ENCODE measurements at regions not wholly inside any gene's neighbourhood (a gene's known extent, or its start where the extent isn't known, plus 50 kb on each side); places are given as distances from the start of the nearest gene placed in this dataset.
"Not testable (repeated sequence)": the region's sequence is repeated elsewhere in the genome, so short reads cannot be mapped to it uniquely, and the experiment has no call there.

GRCh38 chr6:144361016-144361415, 75.9 kb downstream of the UTRN start:
- Histone ChIP-seq H3K27me3 (replicated peaks) (no peaks in the 10 kb centered on the region), H3K36me3 (replicated peaks) (no peaks in the 10 kb centered on the region), H3K4me3 (ENCODE audit: low read depth, low read length) (no peak overlapping the region), H3K27ac (no peak overlapping the region)
- no peak for DNase-seq
- no peak for TF ChIP-seq CTCF (IDR thresholded peaks at IDR 0.05; ENCODE audit: low read depth, low read length, missing control alignments)
- in situ Hi-C loops (cut with HindIII; ENCODE audit: low pct_ligation_motif_present, low sequenced_read_pairs): no loop called here

DNA sequence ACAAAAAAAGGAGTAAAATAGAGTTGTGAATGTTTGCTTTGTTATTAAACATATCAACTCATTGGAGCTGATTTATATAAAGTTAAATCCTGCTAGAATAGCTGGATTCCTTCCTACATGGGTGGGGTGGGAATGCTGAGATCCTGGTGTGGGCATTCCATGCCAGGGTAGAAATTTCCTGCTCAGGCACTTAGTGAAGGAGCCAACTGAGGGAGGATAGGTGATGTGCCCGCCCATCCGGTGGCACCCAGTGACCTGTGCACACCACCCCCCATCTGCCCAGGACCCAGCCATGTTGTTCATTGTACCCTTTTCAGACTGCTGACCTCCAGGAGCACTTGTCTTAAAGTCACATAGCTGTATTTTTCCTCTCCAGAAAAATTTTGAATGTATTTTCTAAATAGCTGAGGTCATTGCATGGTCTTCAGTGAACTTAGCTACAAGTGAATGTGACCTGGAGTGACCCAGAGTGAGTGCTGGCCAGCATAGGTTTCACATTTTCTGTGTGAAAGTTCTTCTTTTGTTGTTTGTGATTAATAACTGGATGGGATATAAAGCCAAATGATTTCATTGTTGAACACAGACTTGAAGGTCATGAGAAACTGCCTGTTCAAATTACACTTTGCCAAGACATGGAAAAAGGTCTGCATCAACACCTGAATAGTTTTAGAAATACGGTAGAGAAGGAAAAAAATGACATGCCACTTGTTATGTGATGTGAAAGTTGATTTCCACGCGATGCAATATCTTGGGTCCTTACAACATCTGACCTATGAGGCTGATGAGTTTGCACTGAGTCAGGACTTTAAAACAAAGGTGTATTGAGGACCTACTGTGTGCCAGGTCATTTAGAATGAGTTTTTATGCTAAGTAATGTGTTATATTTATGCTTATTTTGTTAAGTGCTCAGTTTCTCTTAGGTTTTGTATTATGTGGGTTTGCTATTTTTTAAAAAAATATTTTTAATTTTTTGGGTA, 77.2 kb downstream of the UTRN start:
- Histone ChIP-seq H3K27me3 (replicated peaks) (no peaks in the 10 kb centered on the region), H3K27ac (no peak overlapping the region), H3K4me3 (ENCODE audit: low read depth, low read length) (no peak overlapping the region), H3K36me3 (replicated peaks) (no peaks in the 10 kb centered on the region)
- in situ Hi-C loops (cut with HindIII; ENCODE audit: low pct_ligation_motif_present, low sequenced_read_pairs): no loop called here
- DNase-seq: no peak
- TF ChIP-seq CTCF (IDR thresholded peaks at IDR 0.05; ENCODE audit: low read depth, low read length, missing control alignments): no peak

DNA sequence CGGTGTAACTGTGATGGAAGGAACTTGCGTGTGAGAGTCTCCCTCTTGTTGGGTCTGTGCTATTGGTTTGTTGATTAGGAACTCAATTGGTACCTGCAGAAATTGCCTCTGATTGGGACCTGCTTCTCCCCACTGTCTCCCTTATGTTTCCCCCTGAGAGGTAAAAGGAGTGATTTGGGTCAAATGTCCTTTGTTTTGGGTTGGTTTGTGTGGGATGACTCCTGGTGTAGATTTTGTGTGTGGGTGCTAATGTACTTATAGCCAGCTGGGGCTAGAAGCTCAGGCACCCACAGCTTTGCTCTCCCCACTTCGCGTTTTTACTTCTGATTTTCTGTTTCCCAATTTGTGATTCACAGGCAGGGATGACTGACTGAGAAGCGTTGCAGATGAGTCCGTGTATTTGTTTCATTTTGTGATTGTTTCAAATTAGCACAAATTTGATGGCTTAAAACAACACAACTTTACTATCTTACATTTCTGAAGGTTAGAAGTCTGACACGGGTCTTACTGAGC, 79.1 kb downstream of the UTRN start:
- no peak for DNase-seq
- Histone ChIP-seq H3K27me3 (replicated peaks) (no peaks in the 10 kb centered on the region), H3K4me3 (ENCODE audit: low read depth, low read length) (no peak overlapping the region), H3K27ac (no peak overlapping the region), H3K36me3 (replicated peaks) (no peaks in the 10 kb centered on the region)
- no peak for TF ChIP-seq CTCF (IDR thresholded peaks at IDR 0.05; ENCODE audit: low read depth, low read length, missing control alignments)
- in situ Hi-C loops (cut with HindIII; ENCODE audit: low pct_ligation_motif_present, low sequenced_read_pairs): no loop called here

DNA sequence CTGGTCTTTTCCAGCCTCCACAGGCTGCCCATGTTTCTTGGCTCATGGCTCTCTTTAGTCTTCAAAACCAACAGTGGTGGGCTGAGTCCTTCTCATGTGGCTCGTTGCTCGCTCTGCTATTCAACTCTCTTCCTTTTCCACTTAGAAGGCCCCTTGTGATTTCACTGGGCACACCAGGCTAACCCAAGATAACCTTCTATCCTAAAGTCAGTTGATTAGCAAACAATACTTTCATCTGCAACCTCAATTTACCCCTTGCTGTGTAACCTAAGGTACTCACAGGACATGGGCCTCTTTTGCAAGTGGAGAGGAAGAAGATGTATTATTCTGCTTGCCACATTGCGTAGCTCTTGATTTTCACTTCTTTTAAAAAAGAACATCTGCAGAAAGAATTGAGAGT, 79.6 kb downstream of the UTRN start:
- in situ Hi-C loops (cut with HindIII; ENCODE audit: low pct_ligation_motif_present, low sequenced_read_pairs): no loop called here
- TF ChIP-seq CTCF (IDR thresholded peaks at IDR 0.05; ENCODE audit: low read depth, low read length, missing control alignments): no peak
- H3K27me3 ChIP-seq (replicated peaks): no peaks in the 10 kb centered on the region
- no peak overlapping the region for H3K4me3 ChIP-seq (ENCODE audit: low read depth, low read length)
- H3K27ac ChIP-seq: no peak overlapping the region
- no peak for DNase-seq
- no peaks in the 10 kb centered on the region for H3K36me3 ChIP-seq (replicated peaks)

DNA sequence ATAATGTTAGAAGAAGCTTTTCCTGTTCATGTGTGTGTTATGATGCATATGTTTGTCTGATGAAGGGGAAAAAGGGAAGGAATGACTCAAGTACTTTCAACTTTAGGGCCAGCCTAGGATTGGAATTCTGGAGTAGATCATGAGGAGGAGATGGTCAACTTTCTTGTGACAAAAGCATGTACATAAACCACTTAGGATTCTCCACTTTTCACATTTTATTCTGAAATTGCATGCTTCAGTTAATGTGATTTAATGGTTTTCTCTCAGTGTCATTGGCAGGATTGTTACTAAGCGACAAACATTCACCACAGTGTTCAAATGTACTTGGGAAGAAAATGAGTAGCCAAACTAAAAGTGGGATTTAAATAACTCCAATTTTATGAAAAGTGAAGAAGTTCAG, 80.1 kb downstream of the UTRN start:
- DNase-seq: no peak
- TF ChIP-seq CTCF (IDR thresholded peaks at IDR 0.05; ENCODE audit: low read depth, low read length, missing control alignments): no peak
- H3K27me3 ChIP-seq (replicated peaks): no peaks in the 10 kb centered on the region
- H3K27ac ChIP-seq: no peak overlapping the region
- no peaks in the 10 kb centered on the region for H3K36me3 ChIP-seq (replicated peaks)
- H3K4me3 ChIP-seq (ENCODE audit: low read depth, low read length): no peak overlapping the region
- in situ Hi-C loops (cut with HindIII; ENCODE audit: low pct_ligation_motif_present, low sequenced_read_pairs): no loop called here

DNA sequence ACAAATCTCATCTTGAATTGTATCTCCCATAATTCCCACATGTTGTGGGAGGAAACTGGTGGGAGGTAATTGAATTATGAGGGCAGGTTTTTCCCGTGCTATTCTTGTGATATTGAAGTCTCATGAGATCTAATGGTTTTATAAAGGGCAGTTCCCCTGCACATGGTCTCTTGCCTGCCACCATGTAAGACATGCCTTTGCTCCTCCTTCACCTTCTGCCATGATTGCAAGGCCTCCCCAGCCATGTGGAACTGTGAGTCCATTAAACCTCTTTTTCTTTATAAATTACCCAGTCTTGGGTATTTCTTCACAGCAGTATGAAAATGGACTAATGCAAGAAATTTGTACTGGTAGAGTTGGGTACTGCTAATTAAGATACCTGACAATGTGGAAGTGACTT, 84.6 kb downstream of the UTRN start:
- in situ Hi-C loops (cut with HindIII; ENCODE audit: low pct_ligation_motif_present, low sequenced_read_pairs): not testable (repeated sequence)

More for the DNA sequence above, 84.6 kb downstream of the UTRN start:
- H3K4me3 ChIP-seq (ENCODE audit: low read depth, low read length); H3K36me3 ChIP-seq (replicated peaks); H3K27me3 ChIP-seq (replicated peaks); H3K27ac ChIP-seq; DNase-seq: not testable (repeated sequence)

Data from brain microvascular endothelial cell (primary cell).